HEK293 (cell line): ENCODE measurements at regions not wholly inside any gene's neighbourhood (a gene's known extent, or its start where the extent isn't known, plus 50 kb on each side); places are given as distances from the start of the nearest gene placed in this dataset.

ENCODE experiments used
- SP2 ChIP-seq: fragments of 450-650 bp; formaldehyde crosslinking; IDR thresholded peaks from 2 replicates; pipeline ENCODE4 v1.5.1; 2016; ENCODE audit warnings: missing biosample characterization, missing genetic modification characterization
- ZBTB8A ChIP-seq: fragments of 450-650 bp; formaldehyde crosslinking; IDR thresholded peaks from 2 replicates; pipeline ENCODE4 v1.5.1; 2016; ENCODE audit warnings: missing biosample characterization, missing genetic modification characterization
- ZNF121 ChIP-seq: fragments of 450-650 bp; formaldehyde crosslinking; IDR thresholded peaks from 2 replicates; pipeline ENCODE4 v1.5.1; 2016; ENCODE audit warnings: missing biosample characterization, missing genetic modification characterization
- ZNF423 ChIP-seq: fragments of 450-650 bp; formaldehyde crosslinking; IDR thresholded peaks from 2 replicates; pipeline ENCODE4 v1.5.1; 2016; ENCODE audit warnings: missing biosample characterization, missing genetic modification characterization
- ZNF530 ChIP-seq: fragments of 450-650 bp; formaldehyde crosslinking; IDR thresholded peaks from 2 replicates; pipeline ENCODE4 v1.5.1; 2016; ENCODE audit warnings: low read depth, missing biosample characterization, missing genetic modification characterization
- ZNF561 ChIP-seq: fragments of 450-650 bp; IDR thresholded peaks from 2 replicates; pipeline ENCODE4 v1.5.1; 2018; ENCODE audit warnings: missing biosample characterization, missing genetic modification characterization, borderline replicate concordance
- ZNF701 ChIP-seq: fragments of 450-650 bp; formaldehyde crosslinking; IDR thresholded peaks from 2 replicates; pipeline ENCODE4 v1.5.1; 2016; ENCODE audit warnings: missing biosample characterization, missing genetic modification characterization
- TF ChIP-seq, protein P1 (sequence below): fragments of 450-650 bp; formaldehyde crosslinking; IDR thresholded peaks from 2 replicates; pipeline ENCODE4 v1.5.1; 2016; ENCODE audit warnings: missing biosample characterization, missing genetic modification characterization
- TF ChIP-seq, protein P2 (sequence below): fragments of 450-650 bp; formaldehyde crosslinking; IDR thresholded peaks from 2 replicates; pipeline ENCODE4 v1.5.1; 2016; ENCODE audit warnings: missing biosample characterization, missing genetic modification characterization, low read depth
- TF ChIP-seq, protein P3 (sequence below): fragments of 450-650 bp; formaldehyde crosslinking; optimal IDR thresholded peaks from 2 replicates; pipeline ENCODE3; 2016; ENCODE audit warnings: missing biosample characterization, mild to moderate bottlenecking, missing genetic modification characterization
- TF ChIP-seq, protein P4 (sequence below): fragments of 450-650 bp; formaldehyde crosslinking; IDR thresholded peaks from 2 replicates; pipeline ENCODE4 v1.5.1; 2016; ENCODE audit warnings: missing biosample characterization, missing genetic modification characterization, borderline replicate concordance

DNA sequence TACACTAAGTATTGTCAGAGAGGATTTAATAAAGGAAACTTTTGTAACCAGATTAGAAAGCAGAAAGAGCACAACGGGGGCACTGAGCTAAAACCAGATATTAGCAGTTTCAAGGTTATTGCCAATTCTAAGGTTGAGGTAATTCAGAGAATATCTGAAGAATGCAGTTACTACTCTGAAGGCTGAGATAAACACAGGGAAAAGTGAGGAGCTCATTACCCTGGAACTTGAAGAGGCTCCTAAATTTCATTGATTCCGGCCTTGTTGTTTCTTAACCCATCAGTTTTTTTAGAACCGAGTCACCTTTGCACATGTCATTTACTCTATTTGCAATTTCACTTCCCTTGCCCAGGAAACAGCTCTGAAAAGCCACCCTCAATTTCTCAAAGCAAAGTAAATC is 72.4 kb upstream of the BTBD3 start:
- TF ChIP-seq, protein P1, sequence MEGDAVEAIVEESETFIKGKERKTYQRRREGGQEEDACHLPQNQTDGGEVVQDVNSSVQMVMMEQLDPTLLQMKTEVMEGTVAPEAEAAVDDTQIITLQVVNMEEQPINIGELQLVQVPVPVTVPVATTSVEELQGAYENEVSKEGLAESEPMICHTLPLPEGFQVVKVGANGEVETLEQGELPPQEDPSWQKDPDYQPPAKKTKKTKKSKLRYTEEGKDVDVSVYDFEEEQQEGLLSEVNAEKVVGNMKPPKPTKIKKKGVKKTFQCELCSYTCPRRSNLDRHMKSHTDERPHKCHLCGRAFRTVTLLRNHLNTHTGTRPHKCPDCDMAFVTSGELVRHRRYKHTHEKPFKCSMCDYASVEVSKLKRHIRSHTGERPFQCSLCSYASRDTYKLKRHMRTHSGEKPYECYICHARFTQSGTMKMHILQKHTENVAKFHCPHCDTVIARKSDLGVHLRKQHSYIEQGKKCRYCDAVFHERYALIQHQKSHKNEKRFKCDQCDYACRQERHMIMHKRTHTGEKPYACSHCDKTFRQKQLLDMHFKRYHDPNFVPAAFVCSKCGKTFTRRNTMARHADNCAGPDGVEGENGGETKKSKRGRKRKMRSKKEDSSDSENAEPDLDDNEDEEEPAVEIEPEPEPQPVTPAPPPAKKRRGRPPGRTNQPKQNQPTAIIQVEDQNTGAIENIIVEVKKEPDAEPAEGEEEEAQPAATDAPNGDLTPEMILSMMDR, result no peak
- no peak for TF ChIP-seq ZNF701 (tag by site-specific recombination)
- TF ChIP-seq, protein P2, sequence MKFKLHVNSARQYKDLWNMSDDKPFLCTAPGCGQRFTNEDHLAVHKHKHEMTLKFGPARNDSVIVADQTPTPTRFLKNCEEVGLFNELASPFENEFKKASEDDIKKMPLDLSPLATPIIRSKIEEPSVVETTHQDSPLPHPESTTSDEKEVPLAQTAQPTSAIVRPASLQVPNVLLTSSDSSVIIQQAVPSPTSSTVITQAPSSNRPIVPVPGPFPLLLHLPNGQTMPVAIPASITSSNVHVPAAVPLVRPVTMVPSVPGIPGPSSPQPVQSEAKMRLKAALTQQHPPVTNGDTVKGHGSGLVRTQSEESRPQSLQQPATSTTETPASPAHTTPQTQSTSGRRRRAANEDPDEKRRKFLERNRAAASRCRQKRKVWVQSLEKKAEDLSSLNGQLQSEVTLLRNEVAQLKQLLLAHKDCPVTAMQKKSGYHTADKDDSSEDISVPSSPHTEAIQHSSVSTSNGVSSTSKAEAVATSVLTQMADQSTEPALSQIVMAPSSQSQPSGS (tag by site-specific recombination), result no peak
- no peak for TF ChIP-seq ZNF561 (tag by site-specific recombination)
- TF ChIP-seq ZNF423 (tag by site-specific recombination), result no peak
- TF ChIP-seq, protein P3, sequence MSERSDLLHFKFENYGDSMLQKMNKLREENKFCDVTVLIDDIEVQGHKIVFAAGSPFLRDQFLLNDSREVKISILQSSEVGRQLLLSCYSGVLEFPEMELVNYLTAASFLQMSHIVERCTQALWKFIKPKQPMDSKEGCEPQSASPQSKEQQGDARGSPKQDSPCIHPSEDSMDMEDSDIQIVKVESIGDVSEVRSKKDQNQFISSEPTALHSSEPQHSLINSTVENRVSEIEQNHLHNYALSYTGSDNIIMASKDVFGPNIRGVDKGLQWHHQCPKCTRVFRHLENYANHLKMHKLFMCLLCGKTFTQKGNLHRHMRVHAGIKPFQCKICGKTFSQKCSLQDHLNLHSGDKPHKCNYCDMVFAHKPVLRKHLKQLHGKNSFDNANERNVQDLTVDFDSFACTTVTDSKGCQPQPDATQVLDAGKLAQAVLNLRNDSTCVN (tag by site-specific recombination), result no peak
- TF ChIP-seq, protein P4, sequence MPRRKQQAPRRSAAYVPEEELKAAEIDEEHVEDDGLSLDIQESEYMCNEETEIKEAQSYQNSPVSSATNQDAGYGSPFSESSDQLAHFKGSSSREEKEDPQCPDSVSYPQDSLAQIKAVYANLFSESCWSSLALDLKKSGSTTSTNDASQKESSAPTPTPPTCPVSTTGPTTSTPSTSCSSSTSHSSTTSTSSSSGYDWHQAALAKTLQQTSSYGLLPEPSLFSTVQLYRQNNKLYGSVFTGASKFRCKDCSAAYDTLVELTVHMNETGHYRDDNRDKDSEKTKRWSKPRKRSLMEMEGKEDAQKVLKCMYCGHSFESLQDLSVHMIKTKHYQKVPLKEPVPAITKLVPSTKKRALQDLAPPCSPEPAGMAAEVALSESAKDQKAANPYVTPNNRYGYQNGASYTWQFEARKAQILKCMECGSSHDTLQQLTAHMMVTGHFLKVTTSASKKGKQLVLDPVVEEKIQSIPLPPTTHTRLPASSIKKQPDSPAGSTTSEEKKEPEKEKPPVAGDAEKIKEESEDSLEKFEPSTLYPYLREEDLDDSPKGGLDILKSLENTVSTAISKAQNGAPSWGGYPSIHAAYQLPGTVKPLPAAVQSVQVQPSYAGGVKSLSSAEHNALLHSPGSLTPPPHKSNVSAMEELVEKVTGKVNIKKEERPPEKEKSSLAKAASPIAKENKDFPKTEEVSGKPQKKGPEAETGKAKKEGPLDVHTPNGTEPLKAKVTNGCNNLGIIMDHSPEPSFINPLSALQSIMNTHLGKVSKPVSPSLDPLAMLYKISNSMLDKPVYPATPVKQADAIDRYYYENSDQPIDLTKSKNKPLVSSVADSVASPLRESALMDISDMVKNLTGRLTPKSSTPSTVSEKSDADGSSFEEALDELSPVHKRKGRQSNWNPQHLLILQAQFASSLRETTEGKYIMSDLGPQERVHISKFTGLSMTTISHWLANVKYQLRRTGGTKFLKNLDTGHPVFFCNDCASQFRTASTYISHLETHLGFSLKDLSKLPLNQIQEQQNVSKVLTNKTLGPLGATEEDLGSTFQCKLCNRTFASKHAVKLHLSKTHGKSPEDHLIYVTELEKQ, result no peak
- TF ChIP-seq SP2 (tag by site-specific recombination), result no peak
- TF ChIP-seq ZBTB8A, result no peak
- no peak for TF ChIP-seq ZNF530 (tag by site-specific recombination)
- TF ChIP-seq ZNF121 (tag by site-specific recombination), result no peak
